ENCODE measurements at regions not wholly inside any gene's neighbourhood (a gene's known extent, or its start where the extent isn't known, plus 50 kb on each side); places are given as distances from the start of the nearest gene placed in this dataset.
A peak's percentile ranks its signal among the peaks of the same experiment; 100 is the strongest.

- H3K27me3 ChIP-seq, result no peaks in the 10 kb centered on the region
- peaks cover 0 to 20% of the 10 kb centered on the region in 2 donors for H3K4me1 ChIP-seq (replicated peaks in 1 of 2)
- WGBS, 4 donors, result 53 to 72% (median 63%) methylated on average over 2 of the region's 2 CpGs
- no peak overlapping the region for H3K4me3 ChIP-seq
- no peaks in the 10 kb centered on the region for H3K36me3 ChIP-seq (replicated peaks in 1 of 2)
- H3K27ac ChIP-seq, result no peak overlapping the region
- intact Hi-C loops (cut with DNase I), result no loop called here
- no peak for DNase-seq
- no peaks in the 10 kb centered on the region for H3K9me3 ChIP-seq (replicated peaks in 1 of 3)
- TF ChIP-seq, protein P1, sequence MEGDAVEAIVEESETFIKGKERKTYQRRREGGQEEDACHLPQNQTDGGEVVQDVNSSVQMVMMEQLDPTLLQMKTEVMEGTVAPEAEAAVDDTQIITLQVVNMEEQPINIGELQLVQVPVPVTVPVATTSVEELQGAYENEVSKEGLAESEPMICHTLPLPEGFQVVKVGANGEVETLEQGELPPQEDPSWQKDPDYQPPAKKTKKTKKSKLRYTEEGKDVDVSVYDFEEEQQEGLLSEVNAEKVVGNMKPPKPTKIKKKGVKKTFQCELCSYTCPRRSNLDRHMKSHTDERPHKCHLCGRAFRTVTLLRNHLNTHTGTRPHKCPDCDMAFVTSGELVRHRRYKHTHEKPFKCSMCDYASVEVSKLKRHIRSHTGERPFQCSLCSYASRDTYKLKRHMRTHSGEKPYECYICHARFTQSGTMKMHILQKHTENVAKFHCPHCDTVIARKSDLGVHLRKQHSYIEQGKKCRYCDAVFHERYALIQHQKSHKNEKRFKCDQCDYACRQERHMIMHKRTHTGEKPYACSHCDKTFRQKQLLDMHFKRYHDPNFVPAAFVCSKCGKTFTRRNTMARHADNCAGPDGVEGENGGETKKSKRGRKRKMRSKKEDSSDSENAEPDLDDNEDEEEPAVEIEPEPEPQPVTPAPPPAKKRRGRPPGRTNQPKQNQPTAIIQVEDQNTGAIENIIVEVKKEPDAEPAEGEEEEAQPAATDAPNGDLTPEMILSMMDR (IDR thresholded peaks at IDR 0.05), result no peak
- no peak for TF ChIP-seq POLR2A (IDR thresholded peaks at IDR 0.05)
These were observed 120.6 kb downstream of the TNFSF18 start for GRCh38 chr1:172930142-172930541.

DNA sequence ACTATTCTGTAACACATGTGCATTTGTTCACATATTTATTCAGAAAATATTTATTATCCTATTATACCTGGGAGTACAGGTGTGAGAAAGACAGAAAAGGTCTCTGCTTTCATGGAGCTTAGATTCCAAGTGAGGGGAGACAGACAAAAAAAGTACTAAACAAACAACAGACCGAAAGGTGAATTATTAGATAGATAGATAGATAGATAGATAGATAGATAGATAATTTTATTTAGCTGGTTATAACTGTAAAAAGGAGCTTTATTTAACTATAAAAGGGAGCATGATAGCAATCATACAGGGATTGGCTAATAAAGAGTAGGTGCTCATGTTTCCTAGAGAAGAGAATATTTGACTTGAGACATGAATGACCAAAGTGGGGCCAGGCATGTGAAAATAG, 119.4 kb downstream of the TNFSF18 start:
- Histone ChIP-seq H3K27ac (no peak overlapping the region), H3K4me3 (no peak overlapping the region), H3K4me1 (replicated peaks in 1 of 2) (peaks cover 0 to 20% of the 10 kb centered on the region in 2 donors), H3K9me3 (replicated peaks in 1 of 3) (no peaks in the 10 kb centered on the region), H3K27me3 (no peaks in the 10 kb centered on the region), H3K36me3 (replicated peaks in 1 of 2) (no peaks in the 10 kb centered on the region)
- 92 to 100% (median 95%) methylated on average over 1 of the region's 1 CpG for WGBS, 4 donors
- TF ChIP-seq POLR2A (IDR thresholded peaks at IDR 0.05), result no peak
- TF ChIP-seq, protein P1 (IDR thresholded peaks at IDR 0.05), result no peak
- DNase-seq, result no peak
- intact Hi-C loops (cut with DNase I), result no loop called here

- Histone ChIP-seq H3K36me3 (replicated peaks in 1 of 2) (no peaks in the 10 kb centered on the region), H3K4me1 (replicated peaks in 1 of 2) (peaks cover 0 to 20% of the 10 kb centered on the region in 2 donors), H3K27ac (no peak overlapping the region), H3K27me3 (no peaks in the 10 kb centered on the region), H3K9me3 (replicated peaks in 1 of 3) (no peaks in the 10 kb centered on the region), H3K4me3 (no peak overlapping the region)
- intact Hi-C loops (cut with DNase I), result no loop called here
- WGBS, 4 donors, result 79 to 84% (median 80%) methylated on average over 4 of the region's 4 CpGs
- no peak for DNase-seq
- TF ChIP-seq, protein P1 (IDR thresholded peaks at IDR 0.05), result no peak
- no peak for TF ChIP-seq POLR2A (IDR thresholded peaks at IDR 0.05)
These were observed 119.0 kb downstream of the TNFSF18 start for GRCh38 chr1:172931761-172932160.

- Histone ChIP-seq H3K9me3 (replicated peaks in 1 of 3) (no peaks in the 10 kb centered on the region), H3K27me3 (no peaks in the 10 kb centered on the region), H3K4me1 (replicated peaks in 1 of 2) (peaks cover 0 to 20% of the 10 kb centered on the region in 2 donors), H3K36me3 (replicated peaks in 1 of 2) (no peaks in the 10 kb centered on the region), H3K27ac (peak overlapping the region in 1 of 5 donors; percentile 76), H3K4me3 (no peak overlapping the region)
- intact Hi-C loops (cut with DNase I), result no loop called here
- no peak for DNase-seq
- 74 to 83% (median 78%) methylated on average over 1 of the region's 1 CpG for WGBS, 4 donors
- TF ChIP-seq POLR2A (IDR thresholded peaks at IDR 0.05), result no peak
- TF ChIP-seq, protein P1 (IDR thresholded peaks at IDR 0.05), result no peak
These were observed 117.8 kb downstream of the TNFSF18 start for GRCh38 chr1:172932981-172933380.

Data from adrenal gland (tissue), 9 donors.